ENCODE measurements at regions not wholly inside any gene's neighbourhood (a gene's known extent, or its start where the extent isn't known, plus 50 kb on each side); places are given as distances from the start of the nearest gene placed in this dataset.

DNA sequence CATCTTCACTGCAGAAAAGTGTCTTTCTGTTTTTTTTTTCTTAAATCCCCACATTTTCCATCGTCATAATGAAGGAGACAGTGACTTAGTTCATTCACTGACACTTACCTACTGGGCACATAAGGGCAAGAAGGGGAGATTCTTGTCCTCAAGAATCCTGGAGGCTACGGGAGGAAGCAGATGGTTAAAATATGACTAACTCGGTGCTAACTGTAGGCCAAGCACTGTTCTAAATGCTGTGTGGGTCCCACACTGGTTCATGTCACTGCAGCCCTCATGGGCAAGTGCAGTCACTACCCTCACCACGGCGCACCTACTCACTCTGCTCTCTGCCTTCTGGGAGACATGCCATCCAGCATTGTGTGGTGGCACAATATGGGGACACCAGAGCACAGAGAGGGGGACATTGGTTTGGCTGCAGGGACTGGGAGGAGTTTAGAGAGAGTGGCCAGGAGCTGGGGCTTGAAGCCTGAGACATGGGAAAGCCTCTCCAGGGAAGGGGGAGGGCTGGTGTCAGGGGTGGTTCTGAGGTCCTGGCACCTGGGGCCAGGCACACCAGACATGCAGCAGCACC lies 305.2 kb downstream of the MYCN start:
- no peak overlapping the region for H3K4me3 ChIP-seq
- H3K27me3 ChIP-seq = no peaks in the 10 kb centered on the region
- TF ChIP-seq, protein P1, sequence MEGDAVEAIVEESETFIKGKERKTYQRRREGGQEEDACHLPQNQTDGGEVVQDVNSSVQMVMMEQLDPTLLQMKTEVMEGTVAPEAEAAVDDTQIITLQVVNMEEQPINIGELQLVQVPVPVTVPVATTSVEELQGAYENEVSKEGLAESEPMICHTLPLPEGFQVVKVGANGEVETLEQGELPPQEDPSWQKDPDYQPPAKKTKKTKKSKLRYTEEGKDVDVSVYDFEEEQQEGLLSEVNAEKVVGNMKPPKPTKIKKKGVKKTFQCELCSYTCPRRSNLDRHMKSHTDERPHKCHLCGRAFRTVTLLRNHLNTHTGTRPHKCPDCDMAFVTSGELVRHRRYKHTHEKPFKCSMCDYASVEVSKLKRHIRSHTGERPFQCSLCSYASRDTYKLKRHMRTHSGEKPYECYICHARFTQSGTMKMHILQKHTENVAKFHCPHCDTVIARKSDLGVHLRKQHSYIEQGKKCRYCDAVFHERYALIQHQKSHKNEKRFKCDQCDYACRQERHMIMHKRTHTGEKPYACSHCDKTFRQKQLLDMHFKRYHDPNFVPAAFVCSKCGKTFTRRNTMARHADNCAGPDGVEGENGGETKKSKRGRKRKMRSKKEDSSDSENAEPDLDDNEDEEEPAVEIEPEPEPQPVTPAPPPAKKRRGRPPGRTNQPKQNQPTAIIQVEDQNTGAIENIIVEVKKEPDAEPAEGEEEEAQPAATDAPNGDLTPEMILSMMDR (IDR thresholded peaks at IDR 0.05) = no peak
- peak; percentile 50 for DNase-seq (ENCODE audit: low spot score)
- no peaks in the 10 kb centered on the region for H3K36me3 ChIP-seq
- no peaks in the 10 kb centered on the region for H3K9me3 ChIP-seq
- H3K27ac ChIP-seq = no peak overlapping the region
- H3K4me1 ChIP-seq = no peaks in the 10 kb centered on the region

DNA sequence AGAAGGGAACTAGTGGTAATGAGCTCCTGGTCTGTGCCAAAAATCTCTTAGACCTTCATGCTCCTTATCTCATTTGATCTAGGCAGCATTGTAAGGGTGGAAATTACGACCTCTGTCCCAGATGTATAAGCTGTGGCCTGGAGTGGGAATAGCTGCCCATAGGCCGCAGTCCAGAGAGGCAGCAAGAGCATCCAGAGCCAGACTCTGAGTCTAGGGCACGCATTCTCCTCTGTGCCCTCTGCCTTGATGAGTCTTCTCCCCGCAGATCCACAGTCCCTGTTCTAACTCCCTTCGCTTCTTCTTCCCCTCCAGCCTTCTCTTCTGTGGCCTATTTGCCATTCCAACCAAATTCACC lies 304.6 kb downstream of the MYCN start:
- H3K27me3 ChIP-seq = no peaks in the 10 kb centered on the region
- no peaks in the 10 kb centered on the region for H3K4me1 ChIP-seq
- no peak overlapping the region for H3K4me3 ChIP-seq
- H3K36me3 ChIP-seq = no peaks in the 10 kb centered on the region
- H3K9me3 ChIP-seq = no peaks in the 10 kb centered on the region
- no peak for DNase-seq (ENCODE audit: low spot score)
- TF ChIP-seq, protein P1 (IDR thresholded peaks at IDR 0.05) = no peak
- no peak overlapping the region for H3K27ac ChIP-seq

DNA sequence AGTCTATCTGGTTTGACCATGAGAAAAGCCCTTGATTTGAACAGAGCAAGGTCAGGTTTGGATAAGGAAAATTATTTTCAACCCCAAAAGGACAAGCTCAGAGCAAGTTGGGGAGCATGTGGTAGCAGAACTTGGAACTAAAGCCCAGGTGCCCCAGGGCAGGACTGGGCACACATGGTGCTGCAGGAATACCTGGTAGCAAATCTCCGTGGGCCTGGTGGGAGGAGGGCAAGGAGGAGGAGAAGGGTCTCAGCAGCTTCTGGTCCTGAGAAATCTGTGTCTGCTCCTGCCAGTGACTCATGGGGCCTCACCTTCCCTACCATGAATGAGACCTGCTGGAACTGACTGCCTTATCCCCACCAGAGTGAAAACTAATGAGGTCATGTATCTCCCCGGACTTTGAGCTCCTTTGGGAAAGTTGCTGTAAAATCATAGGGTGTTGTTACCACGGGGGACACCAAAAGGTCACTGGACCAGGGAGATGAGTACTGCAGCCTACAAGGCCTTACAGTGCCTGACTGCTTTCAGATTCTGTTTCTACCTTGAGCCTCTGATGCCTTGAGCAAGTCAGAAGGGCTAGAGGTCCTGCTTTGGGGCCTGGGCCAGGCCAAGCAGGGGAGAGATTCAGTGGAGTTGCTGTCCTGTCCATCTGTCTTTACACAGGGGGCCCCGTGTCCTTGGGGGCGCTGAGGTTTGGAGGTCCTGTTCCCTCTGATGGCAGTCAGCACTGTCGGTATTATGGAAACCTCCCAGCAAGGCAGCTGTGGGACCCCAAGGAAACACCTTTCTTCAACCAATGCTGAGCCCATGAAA lies 304.0 kb downstream of the MYCN start:
- Histone ChIP-seq H3K9me3 (no peaks in the 10 kb centered on the region), H3K27me3 (no peaks in the 10 kb centered on the region), H3K27ac (no peak overlapping the region), H3K36me3 (no peaks in the 10 kb centered on the region), H3K4me3 (no peak overlapping the region), H3K4me1 (no peaks in the 10 kb centered on the region)
- peak; percentile 36 for DNase-seq (ENCODE audit: low spot score)
- TF ChIP-seq, protein P1 (IDR thresholded peaks at IDR 0.05) = no peak

DNA sequence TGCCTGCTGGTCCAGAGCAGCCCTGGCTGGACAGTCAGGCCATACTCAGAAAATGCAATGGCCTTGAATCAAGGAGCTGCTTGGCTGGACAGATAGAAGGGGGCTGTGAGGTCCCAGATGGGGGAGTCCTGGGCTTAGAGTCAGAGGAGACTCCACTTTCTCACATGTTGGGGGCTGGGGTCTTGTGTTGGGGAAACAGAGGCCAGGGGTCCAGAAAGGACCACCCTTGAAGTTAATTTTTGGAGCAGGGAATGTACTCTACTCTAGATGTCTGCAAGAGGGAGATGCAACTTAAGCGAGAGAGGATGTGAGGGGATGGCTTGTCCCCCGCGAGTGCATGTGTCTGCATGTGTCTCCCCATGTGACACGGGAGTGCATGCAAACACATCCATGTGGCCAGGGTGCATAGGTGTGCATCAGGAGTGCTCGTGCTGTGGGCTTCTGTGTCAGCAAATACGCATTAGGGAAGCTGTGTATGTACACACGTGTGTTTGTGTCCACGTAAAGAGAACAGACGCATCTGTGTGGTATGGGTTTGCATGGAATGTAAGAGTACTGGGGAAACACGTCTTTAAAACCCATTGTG lies 303.2 kb downstream of the MYCN start:
- peak; percentile 21 for DNase-seq (ENCODE audit: low spot score)
- Histone ChIP-seq H3K27me3 (no peaks in the 10 kb centered on the region), H3K9me3 (no peaks in the 10 kb centered on the region), H3K4me3 (no peak overlapping the region), H3K36me3 (no peaks in the 10 kb centered on the region), H3K27ac (no peak overlapping the region), H3K4me1 (no peaks in the 10 kb centered on the region)
- TF ChIP-seq, protein P1 (IDR thresholded peaks at IDR 0.05) = no peak

DNA sequence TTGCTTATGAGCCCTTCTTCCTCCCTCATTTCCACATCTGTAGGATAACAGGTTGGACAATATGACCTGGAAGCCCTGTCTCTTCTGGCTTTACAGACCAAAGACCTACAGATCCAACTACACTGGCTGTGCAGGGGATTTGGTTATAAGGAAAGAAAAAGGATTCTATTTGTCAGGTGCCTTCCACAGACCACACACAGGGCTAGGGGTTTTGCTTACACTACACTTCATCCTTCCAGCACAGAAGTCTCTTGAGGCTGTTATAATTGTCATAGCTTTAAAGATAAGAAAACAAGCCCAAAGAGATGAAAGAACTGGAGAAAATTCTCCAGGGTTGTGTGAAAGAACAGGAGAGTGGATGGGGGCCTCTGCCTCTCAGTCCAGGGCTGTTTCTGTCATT lies 302.6 kb downstream of the MYCN start:
- H3K27ac ChIP-seq = no peak overlapping the region
- TF ChIP-seq, protein P1 (IDR thresholded peaks at IDR 0.05) = no peak
- H3K36me3 ChIP-seq = no peaks in the 10 kb centered on the region
- DNase-seq (ENCODE audit: low spot score) = peak; percentile 44
- H3K27me3 ChIP-seq = no peaks in the 10 kb centered on the region
- H3K4me1 ChIP-seq = no peaks in the 10 kb centered on the region
- no peaks in the 10 kb centered on the region for H3K9me3 ChIP-seq
- no peak overlapping the region for H3K4me3 ChIP-seq
